Mesothelial cell of epicardium (in vitro differentiated cells): ENCODE measurements at regions not wholly inside any gene's neighbourhood (a gene's known extent, or its start where the extent isn't known, plus 50 kb on each side); places are given as distances from the start of the nearest gene placed in this dataset.
"Not testable (repeated sequence)": the region's sequence is repeated elsewhere in the genome, so short reads cannot be mapped to it uniquely, and the experiment has no call there.

Experiments
- DNase-seq, 2 experiments: peaks; one replicate each; pipeline ENCODE4 v3.0.0; 2021; ENCODE audit warnings: low spot score in 2 of 2; ENCODE audit not compliant: unreplicated experiment in 2 of 2
- H3K27ac Mint-ChIP-seq: 2 replicates; pipeline ENCODE4 v1.8.0; 2021; ENCODE audit warnings: mixed read lengths
- H3K27me3 Mint-ChIP-seq: 2 replicates; pipeline ENCODE4 v1.8.0; 2021; ENCODE audit warnings: low read depth, mixed read lengths
- H3K36me3 Mint-ChIP-seq: 2 replicates; pipeline ENCODE4 v1.8.0; 2021; ENCODE audit warnings: mixed read lengths
- H3K4me1 Mint-ChIP-seq: 2 replicates; pipeline ENCODE4 v1.8.0; 2021; ENCODE audit warnings: mixed read lengths
- H3K4me3 Mint-ChIP-seq: 2 replicates; pipeline ENCODE4 v1.8.0; 2021; ENCODE audit warnings: mild to moderate bottlenecking, moderate library complexity, mixed read lengths
- H3K9me3 Mint-ChIP-seq: 2 replicates; pipeline ENCODE4 v1.8.0; 2021; ENCODE audit warnings: mixed read lengths
- CTCF ChIP-seq: fragments of 200-600 bp; sonication (generic); IDR thresholded peaks from one replicate; pipeline ENCODE4 v1.5.0; 2021; ENCODE audit warnings: antibody characterized with exemption; ENCODE audit not compliant: unreplicated experiment

GRCh38 chr7:14995774-14996173 lies 93.2 kb upstream of the DGKB start:
- Mint-ChIP-seq H3K27me3 (no peaks in the 10 kb centered on the region), H3K4me1 (peaks cover 3% of the 10 kb centered on the region), H3K27ac (no peak overlapping the region), H3K9me3 (peaks cover 14% of the 10 kb centered on the region), H3K36me3 (no peaks in the 10 kb centered on the region), H3K4me3 (no peak overlapping the region)
- DNase-seq = no peak
- no peak for TF ChIP-seq CTCF

GRCh38 chr7:14988941-14989340 lies 86.4 kb upstream of the DGKB start:
- no peaks in the 10 kb centered on the region for H3K36me3 Mint-ChIP-seq

GRCh38 chr7:14978687-14979086 lies 76.1 kb upstream of the DGKB start:
- no peaks in the 10 kb centered on the region for H3K27me3 Mint-ChIP-seq
- H3K27ac Mint-ChIP-seq = peak overlapping the region; percentile 41
- H3K9me3 Mint-ChIP-seq = peaks cover 13% of the 10 kb centered on the region
- no peaks in the 10 kb centered on the region for H3K36me3 Mint-ChIP-seq
- DNase-seq = no peak
- H3K4me3 Mint-ChIP-seq = no peak overlapping the region
- peaks cover 4% of the 10 kb centered on the region for H3K4me1 Mint-ChIP-seq
- TF ChIP-seq CTCF = no peak

More at GRCh38 chr7:14988941-14989340, 86.4 kb upstream of the DGKB start:
- no peak for DNase-seq
- Mint-ChIP-seq H3K27ac (no peak overlapping the region), H3K4me1 (no peaks in the 10 kb centered on the region), H3K9me3 (peaks cover 15% of the 10 kb centered on the region), H3K4me3 (no peak overlapping the region), H3K27me3 (no peaks in the 10 kb centered on the region)
- TF ChIP-seq CTCF = no peak

GRCh38 chr7:14974688-14975087 lies 72.1 kb upstream of the DGKB start:
- H3K27ac Mint-ChIP-seq = no peak overlapping the region
- H3K4me1 Mint-ChIP-seq = peaks cover 6% of the 10 kb centered on the region
- H3K27me3 Mint-ChIP-seq = no peaks in the 10 kb centered on the region
- H3K4me3 Mint-ChIP-seq = no peak overlapping the region
- H3K36me3 Mint-ChIP-seq = no peaks in the 10 kb centered on the region
- H3K9me3 Mint-ChIP-seq = no peaks in the 10 kb centered on the region
- TF ChIP-seq CTCF = no peak
- no peak for DNase-seq

GRCh38 chr7:14973712-14974428 lies 71.3 kb upstream of the DGKB start:
- no peaks in the 10 kb centered on the region for H3K27me3 Mint-ChIP-seq
- H3K4me1 Mint-ChIP-seq = peaks cover 5% of the 10 kb centered on the region
- no peak overlapping the region for H3K27ac Mint-ChIP-seq
- DNase-seq = no peak
- no peak overlapping the region for H3K4me3 Mint-ChIP-seq
- H3K9me3 Mint-ChIP-seq = no peaks in the 10 kb centered on the region
- no peak for TF ChIP-seq CTCF
- H3K36me3 Mint-ChIP-seq = no peaks in the 10 kb centered on the region

- not testable (repeated sequence) for H3K27ac Mint-ChIP-seq, H3K9me3 Mint-ChIP-seq, DNase-seq, H3K36me3 Mint-ChIP-seq, H3K4me1 Mint-ChIP-seq, H3K4me3 Mint-ChIP-seq, H3K27me3 Mint-ChIP-seq
Measured at GRCh38 chr7:14971678-14972077, 69.1 kb upstream of the DGKB start.

- not testable (repeated sequence) for H3K9me3 Mint-ChIP-seq, H3K36me3 Mint-ChIP-seq, H3K27ac Mint-ChIP-seq, H3K4me3 Mint-ChIP-seq, DNase-seq, H3K4me1 Mint-ChIP-seq
- peaks cover 15% of the 10 kb centered on the region for H3K27me3 Mint-ChIP-seq
Measured at GRCh38 chr7:14967376-14967775, 64.8 kb upstream of the DGKB start.
